B cell (primary cell): ENCODE measurements at regions not wholly inside any gene's neighbourhood (a gene's known extent, or its start where the extent isn't known, plus 50 kb on each side); places are given as distances from the start of the nearest gene placed in this dataset.
"Not testable (repeated sequence)": the region's sequence is repeated elsewhere in the genome, so short reads cannot be mapped to it uniquely, and the experiment has no call there.

Experiments used
- EZH2 ChIP-seq: IDR thresholded peaks from 2 replicates; pipeline ENCODE4 v1.6.1; 2012; ENCODE audit warnings: borderline replicate concordance, low read depth, mild to moderate bottlenecking, moderate library complexity, low read length; ENCODE audit not compliant: insufficient read depth, poor library complexity, severe bottlenecking
- TF ChIP-seq, protein P1 (sequence below): fragments of 200-600 bp; IDR thresholded peaks from one replicate; pipeline ENCODE4 v1.8.0; 2022; ENCODE audit warnings: antibody characterized with exemption, mild to moderate bottlenecking

DNA sequence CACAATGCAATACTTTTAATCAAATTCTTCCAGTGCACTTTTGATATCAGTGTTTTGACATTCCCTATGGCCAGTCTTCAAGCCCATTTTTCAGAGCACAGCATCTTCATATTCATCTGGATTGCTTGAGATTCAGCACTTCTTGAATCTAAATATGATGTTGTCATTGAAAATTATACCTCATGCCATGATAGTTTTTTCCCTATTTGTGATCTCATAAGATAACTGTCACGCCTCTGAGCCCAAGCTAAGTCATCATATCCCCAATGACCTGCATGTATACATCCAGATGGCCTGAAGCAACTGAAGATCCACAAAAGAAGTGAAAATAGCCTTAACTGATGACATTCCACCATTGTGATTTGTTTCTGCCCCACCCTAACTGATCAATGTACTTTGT is 117.6 kb upstream of the F3 start:
- not testable (repeated sequence) for TF ChIP-seq EZH2
- TF ChIP-seq, protein P1, sequence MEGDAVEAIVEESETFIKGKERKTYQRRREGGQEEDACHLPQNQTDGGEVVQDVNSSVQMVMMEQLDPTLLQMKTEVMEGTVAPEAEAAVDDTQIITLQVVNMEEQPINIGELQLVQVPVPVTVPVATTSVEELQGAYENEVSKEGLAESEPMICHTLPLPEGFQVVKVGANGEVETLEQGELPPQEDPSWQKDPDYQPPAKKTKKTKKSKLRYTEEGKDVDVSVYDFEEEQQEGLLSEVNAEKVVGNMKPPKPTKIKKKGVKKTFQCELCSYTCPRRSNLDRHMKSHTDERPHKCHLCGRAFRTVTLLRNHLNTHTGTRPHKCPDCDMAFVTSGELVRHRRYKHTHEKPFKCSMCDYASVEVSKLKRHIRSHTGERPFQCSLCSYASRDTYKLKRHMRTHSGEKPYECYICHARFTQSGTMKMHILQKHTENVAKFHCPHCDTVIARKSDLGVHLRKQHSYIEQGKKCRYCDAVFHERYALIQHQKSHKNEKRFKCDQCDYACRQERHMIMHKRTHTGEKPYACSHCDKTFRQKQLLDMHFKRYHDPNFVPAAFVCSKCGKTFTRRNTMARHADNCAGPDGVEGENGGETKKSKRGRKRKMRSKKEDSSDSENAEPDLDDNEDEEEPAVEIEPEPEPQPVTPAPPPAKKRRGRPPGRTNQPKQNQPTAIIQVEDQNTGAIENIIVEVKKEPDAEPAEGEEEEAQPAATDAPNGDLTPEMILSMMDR, result not testable (repeated sequence)
